ENCODE measurements at regions not wholly inside any gene's neighbourhood (a gene's known extent, or its start where the extent isn't known, plus 50 kb on each side); places are given as distances from the start of the nearest gene placed in this dataset.
A peak's percentile ranks its signal among the peaks of the same experiment; 100 is the strongest.
"Not testable (repeated sequence)": the region's sequence is repeated elsewhere in the genome, so short reads cannot be mapped to it uniquely, and the experiment has no call there.

DNA sequence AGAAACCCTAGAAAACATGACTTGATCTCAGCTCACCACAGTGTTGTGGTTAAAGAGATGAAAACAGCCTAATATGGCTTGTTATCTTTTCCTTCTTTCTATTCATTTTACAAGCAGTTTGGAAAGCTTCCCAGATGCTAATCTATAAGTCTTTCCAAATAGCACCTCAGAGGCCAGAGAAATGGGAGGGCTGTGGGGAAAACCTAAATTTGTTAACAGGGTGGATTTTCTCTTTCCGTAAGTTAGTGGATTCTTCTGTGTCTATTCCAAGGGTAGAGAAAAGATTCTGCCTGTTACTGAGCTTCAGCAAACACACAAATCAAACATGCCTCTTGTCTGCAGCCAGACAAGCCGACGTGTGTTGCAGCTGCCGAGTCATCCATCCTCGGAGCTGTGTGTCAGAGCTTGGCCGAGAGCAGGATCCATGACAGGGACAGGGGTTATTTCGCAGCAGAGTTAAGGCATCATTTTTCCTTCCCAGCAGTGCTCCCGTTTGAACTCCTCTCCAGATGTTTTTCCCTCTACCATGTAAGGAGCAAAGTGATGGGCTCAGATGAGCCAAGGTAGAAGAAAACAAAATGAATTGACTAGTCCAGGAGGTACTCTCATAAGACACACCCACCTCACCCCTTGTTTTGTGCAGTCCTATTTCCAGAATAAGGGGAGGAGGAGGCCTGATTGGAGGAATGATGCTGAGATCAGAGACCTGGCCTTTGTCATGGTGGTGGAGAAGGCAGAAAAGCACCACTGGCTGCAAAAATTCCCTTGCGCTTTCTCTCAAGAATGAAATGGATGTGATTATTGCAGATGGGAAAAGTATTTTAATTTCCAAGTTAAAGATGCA lies 560.0 kb downstream of the C6orf118 start:
- peak in 1 of 4 donors; percentile 36 for DNase-seq (ENCODE audit: low read depth in 4 of 4, low spot score in 3 of 4)

- DNase-seq (ENCODE audit: low read depth in 4 of 4, low spot score in 3 of 4), result no peak
Observed at GRCh38 chr6:164744301-164744700, 565.1 kb downstream of the C6orf118 start.

DNA sequence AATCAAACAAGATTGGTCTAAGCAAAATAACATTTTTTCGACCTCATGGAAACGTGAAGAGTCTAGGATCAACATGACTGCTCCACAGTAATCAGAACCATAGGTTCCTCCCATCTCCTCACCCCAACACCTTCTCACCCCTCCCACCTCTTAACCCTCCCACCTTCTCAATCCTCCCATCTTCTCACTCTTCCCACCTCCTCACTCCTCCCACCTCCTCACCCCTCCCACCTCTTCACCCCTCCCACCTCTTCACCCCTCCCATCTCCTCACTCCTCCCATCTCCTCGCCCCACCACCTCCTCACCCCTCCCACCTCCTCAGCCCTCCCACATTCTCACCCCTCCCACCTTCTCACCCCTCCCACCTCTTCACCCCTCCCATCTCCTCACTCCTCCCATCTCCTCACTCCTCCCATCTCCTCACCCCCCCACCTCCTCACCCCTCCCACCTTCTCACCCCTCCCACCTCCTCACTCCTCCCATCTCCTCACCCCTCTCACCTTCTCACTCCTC lies 567.4 kb downstream of the C6orf118 start:
- DNase-seq (ENCODE audit: low read depth in 4 of 4, low spot score in 3 of 4), result no peak

DNA sequence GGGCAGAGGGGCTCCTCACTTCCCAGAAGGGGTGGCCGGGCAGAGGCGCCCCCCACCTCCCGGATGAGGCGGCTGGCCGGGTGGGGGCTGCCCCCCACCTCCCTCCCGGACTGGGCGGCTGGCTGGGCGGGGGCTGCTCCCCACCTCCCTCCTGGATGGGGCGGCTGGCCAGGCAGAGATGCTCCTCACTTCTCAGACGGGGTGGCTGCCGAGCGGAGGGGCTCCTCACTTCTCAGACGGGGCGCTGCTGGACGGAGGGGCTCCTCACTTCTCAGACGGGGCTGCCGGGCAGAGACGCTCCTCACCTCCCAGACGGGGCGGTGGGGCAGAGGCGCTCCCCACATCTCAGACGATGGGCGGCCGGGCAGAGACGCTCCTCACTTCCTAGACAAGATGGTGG lies 573.3 kb downstream of the C6orf118 start:
- DNase-seq (ENCODE audit: low read depth in 4 of 4, low spot score in 3 of 4), result not testable (repeated sequence)

- no peak for DNase-seq (ENCODE audit: low read depth in 4 of 4, low spot score in 3 of 4)
Observed at GRCh38 chr6:164731539-164731938, 577.9 kb downstream of the C6orf118 start.

GRCh38 chr6:164721460-164721859 lies 587.9 kb downstream of the C6orf118 start:
- DNase-seq (ENCODE audit: low read depth in 4 of 4, low spot score in 3 of 4), result no peak

DNA sequence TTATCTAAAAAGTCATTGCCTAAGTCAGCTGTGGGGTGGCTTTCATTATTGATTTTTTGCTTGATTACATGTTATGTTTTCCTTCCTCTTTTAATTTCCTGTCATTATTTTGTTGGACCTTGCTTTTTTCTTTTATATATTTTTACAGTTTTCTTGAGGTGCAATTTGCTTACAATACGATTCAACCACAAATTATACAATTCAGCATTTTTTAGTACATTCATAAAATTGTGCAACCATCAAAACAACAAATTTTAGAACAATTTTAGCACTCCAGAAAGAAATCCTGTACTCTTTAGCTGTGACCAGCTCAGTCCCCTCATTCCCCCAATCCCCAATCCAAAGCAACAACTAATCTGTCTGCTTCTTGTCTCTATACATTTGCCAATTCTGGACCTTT lies 608.9 kb downstream of the C6orf118 start:
- DNase-seq (ENCODE audit: low read depth in 4 of 4, low spot score in 3 of 4), result no peak

DNA sequence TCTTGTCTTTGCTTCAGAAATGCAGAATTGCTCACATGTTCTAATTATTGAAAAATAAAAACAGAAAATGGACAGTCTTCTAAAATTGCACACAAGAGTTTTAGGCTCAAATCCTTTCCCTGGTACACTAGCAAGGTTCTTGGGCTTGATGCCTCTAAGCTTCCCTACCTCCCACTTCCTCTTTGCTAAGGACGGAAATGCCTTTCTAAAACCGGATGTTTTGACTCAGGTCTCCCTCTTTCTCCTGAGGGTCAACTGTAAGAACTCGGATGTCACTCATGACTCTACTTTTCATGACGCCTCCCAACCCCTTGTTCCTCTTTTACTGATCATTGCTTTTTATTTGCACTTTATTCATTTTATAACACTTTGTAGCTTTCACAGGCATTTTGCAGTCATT lies 613.5 kb downstream of the C6orf118 start:
- DNase-seq (ENCODE audit: low read depth in 4 of 4, low spot score in 3 of 4), result no peak

- DNase-seq (ENCODE audit: low read depth in 4 of 4, low spot score in 3 of 4), result no peak
Observed at GRCh38 chr6:164694386-164694785, 615.0 kb downstream of the C6orf118 start.

DNA sequence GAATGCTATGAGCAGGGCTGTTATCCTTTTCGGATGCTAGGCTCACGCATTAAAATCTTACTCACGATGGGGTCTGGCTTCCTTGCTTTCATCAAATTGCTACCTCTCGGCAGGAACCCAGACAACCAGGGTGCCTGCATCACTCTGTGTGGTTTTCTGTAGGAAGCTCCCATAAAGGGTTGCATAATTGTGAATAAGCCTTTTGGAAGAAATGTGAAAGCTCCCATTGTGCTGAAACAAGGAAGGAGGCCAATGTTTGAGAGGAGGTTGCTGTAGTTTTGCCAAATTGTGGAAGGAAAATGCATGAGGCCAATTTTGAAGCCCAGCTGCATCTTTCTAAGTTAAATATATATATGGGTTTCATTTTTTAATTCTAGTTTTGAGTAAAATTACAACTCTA lies 615.5 kb downstream of the C6orf118 start:
- no peak for DNase-seq (ENCODE audit: low read depth in 4 of 4, low spot score in 3 of 4)

GRCh38 chr6:164692772-164693510 lies 616.5 kb downstream of the C6orf118 start:
- no peak for DNase-seq (ENCODE audit: low read depth in 4 of 4, low spot score in 3 of 4)

GRCh38 chr6:164690702-164691500 lies 618.5 kb downstream of the C6orf118 start:
- no peak for DNase-seq (ENCODE audit: low read depth in 4 of 4, low spot score in 3 of 4)

- DNase-seq (ENCODE audit: low read depth in 4 of 4, low spot score in 3 of 4), result no peak
Observed at GRCh38 chr6:164690241-164690640, 619.2 kb downstream of the C6orf118 start.

DNA sequence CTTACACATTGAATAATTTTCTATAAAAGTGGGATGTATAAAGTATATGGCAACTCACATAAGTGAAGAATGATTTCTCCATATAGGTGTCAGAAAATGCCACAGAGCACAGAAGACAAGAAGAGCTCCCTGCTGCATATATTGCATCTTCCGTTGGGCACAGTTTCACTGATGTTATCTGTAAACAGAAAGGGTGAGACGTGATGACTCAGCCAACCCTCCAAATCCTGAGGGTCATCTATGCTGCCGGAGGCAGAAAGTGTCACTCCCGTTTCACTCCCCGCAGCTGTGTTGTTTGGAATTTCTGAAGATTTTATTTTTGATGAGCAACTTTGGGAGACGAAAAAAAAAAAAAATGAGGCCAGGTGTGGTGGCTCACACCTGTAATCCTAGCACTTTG lies 644.1 kb downstream of the C6orf118 start:
- no peak for DNase-seq (ENCODE audit: low read depth in 4 of 4, low spot score in 3 of 4)

DNA sequence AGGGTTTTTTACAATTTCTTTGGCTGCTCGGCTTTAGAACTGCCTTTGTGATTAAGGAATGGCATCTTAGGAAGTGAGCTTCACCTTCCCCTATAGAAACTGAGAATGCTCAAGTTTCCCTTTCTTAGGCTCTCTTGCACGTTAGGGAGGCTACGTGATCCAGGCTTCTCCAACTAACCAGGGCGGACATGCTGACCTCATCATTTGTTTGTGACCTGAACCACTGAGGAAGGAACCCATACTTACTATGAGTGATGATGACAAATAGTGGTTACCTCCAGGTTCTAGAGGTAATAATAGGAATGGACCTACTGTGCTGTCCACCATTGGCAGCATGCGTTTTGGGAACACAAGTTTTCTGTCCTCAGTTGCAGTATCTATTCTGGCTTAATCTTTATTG lies 645.8 kb downstream of the C6orf118 start:
- DNase-seq (ENCODE audit: low read depth in 4 of 4, low spot score in 3 of 4), result no peak

GRCh38 chr6:164661716-164662115 lies 647.7 kb downstream of the C6orf118 start:
- DNase-seq (ENCODE audit: low read depth in 4 of 4, low spot score in 3 of 4), result no peak

GRCh38 chr6:164660781-164661180 lies 648.6 kb downstream of the C6orf118 start:
- no peak for DNase-seq (ENCODE audit: low read depth in 4 of 4, low spot score in 3 of 4)

DNA sequence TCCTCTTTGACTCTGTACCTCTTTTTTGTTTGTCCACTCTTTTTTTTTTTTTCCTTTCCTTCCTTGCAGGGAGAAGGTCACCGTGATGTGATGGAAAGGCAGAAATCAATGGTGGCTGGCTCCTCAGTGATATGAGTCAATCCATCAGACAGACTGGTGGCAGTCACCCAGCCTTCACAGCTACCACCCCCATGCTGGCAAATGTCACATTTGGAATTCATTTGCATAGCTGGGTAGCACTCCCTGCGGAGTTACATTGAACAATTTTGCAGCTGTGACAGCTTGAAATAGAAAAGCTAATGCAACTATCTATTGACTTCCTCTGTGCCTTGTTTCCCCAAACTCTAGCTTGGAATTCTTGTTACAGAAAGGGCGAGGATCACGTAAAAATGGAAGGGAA lies 668.4 kb downstream of the C6orf118 start:
- DNase-seq (ENCODE audit: low read depth in 4 of 4, low spot score in 3 of 4), result no peak

DNA sequence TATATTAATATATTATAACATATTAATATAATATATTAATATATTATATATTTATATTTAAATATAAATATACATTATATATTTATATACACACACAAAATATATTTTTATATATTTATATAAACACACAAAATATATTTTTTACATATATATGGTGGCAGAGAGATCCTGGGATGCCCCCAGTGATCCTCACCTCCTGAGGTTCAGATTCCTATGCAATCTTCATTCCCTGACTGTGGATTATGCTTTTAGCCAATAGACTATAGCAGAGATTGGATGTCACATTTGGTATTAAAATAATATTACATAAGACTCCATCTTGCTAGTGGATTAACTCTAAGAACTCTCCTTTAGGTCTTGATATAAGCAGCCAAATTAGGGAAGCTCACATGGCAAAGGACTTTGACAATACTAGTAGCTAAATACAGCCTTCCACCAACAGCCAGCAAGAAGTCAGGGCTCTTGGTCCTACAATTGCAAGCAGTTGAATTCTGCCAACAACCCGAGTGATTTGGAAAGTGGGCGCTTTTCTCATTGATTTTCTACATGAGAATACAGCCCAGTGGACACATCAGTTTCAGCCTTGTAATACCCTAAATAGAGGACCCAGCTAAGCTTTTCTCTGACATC lies 681.0 kb downstream of the C6orf118 start:
- no peak for DNase-seq (ENCODE audit: low read depth in 4 of 4, low spot score in 3 of 4)

DNA sequence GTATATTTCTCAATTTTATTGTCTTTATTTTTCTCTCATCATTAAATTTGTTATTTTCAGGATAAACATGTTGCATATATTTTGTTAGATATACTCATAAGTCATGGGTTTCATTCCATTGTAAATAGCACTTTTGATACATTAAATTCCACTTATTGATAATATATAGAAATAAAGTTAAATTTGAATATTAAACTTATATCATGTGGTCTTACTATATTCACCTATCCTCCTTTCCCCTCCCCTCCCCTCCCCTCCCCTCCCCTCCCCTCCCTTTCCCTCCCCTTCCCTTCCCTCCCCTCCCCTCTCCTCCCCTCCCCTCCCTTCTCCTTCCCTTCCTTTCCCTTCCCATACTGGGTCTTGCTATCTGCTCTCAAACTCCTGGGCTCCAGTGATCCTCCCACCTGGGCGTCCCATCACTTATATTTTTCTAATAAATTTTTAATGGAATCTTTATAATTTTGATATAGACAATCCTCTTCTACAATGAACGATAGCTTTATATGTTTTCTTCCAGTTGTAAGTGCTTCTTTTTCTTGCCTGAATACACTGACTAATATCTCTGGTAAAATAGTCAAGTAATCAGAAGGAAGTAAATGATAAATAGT lies 692.4 kb downstream of the C6orf118 start:
- no peak for DNase-seq (ENCODE audit: low read depth in 4 of 4, low spot score in 3 of 4)
